OCI-LY7 (cell line): ENCODE measurements at regions not wholly inside any gene's neighbourhood (a gene's known extent, or its start where the extent isn't known, plus 50 kb on each side); places are given as distances from the start of the nearest gene placed in this dataset.

Experiments
- CTCF ChIP-seq: fragments of 200-600 bp; sonication (generic); conservative IDR thresholded peaks from 2 replicates; pipeline ENCODE4 v1.5.1; 2014; ENCODE audit warnings: mild to moderate bottlenecking, antibody characterized with exemption, low read length, moderate library complexity, mixed read lengths
- EZH2phosphoT487 ChIP-seq: fragments of 200-600 bp; sonication (generic); IDR thresholded peaks from 2 replicates; pipeline ENCODE4 v1.6.1; 2018; ENCODE audit warnings: low read depth, borderline replicate concordance, mild to moderate bottlenecking, mixed run types, antibody characterized with exemption, low read length, moderate library complexity, mixed read lengths

DNA sequence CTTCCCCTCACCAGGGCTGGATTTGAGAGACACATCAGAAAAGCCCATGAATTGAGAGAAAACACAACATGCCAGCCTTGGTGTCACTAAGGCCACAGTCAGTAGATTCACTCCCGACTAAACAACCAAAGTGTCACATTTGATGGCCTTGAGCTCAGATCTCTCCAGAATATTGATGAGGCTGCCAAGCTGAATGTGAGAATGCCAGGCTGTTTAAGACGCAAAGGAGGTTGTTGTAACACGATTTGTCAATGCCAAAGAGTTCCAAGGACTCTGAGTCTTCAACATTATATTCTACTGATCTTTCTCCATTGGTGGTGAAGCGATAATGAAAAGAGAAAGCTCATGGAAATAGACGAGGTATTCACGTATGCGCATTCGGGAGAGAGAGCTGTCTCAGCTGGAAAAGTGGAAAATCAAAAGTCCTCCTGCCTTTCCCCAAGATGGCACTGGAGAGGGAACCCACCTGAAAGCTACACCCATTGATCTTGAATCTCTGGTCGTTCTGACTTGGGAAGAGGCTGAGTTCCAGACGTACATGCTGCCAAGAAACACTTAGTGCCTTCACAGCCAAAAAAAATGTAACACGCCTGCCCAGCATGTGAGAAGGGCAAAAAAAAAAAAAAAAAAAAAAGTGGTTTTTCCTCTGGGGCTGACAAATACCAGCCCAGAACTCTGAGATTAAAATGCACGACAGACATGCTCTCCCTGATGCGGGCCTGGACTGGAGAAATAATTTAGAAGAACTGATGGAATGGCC lies 1159.6 kb downstream of the VRK1 start:
- TF ChIP-seq CTCF (no peak), EZH2phosphoT487 (no peak)
